ENCODE measurements at regions not wholly inside any gene's neighbourhood (a gene's known extent, or its start where the extent isn't known, plus 50 kb on each side); places are given as distances from the start of the nearest gene placed in this dataset.

DNA sequence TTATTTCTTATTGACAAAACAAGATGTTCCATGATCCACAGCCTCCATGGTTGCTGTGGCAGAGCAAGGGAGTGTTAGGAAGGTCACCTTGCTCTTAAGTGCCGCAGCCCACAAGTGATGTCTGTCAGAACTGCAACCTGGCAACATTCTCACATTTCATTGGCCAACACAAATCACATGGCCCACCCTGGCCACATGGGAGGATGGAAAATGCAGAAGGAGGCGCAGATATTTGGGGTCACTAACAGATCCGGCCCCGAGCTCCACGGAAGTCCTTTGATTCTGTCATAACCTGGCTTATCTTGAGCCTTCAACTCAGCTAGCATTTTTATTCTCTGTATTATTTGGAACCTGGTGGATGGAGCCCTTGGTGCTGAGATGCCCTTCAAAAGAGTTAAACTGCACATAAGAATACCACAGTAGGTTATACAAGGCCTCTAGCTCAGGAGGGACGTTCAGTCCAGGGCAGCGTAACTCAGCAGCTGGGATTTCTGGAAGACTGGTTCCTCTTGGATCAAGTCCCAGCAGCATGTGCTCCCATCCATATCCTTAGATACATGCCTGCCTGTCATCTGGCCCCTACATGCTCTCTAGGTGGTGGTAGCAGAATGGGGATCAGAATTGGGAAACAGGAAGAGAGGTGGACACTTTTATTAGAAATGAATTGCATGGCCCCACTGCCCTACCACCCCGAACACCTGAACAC lies 508.1 kb downstream of the HAPSTR1 start:
- TF ChIP-seq EP300 (IDR thresholded peaks at IDR 0.05) (no peak), POLR2A (IDR thresholded peaks at IDR 0.05) (no peak), POLR2AphosphoS5 (IDR thresholded peaks at IDR 0.05) (no peak)
- TF ChIP-seq, protein P1, sequence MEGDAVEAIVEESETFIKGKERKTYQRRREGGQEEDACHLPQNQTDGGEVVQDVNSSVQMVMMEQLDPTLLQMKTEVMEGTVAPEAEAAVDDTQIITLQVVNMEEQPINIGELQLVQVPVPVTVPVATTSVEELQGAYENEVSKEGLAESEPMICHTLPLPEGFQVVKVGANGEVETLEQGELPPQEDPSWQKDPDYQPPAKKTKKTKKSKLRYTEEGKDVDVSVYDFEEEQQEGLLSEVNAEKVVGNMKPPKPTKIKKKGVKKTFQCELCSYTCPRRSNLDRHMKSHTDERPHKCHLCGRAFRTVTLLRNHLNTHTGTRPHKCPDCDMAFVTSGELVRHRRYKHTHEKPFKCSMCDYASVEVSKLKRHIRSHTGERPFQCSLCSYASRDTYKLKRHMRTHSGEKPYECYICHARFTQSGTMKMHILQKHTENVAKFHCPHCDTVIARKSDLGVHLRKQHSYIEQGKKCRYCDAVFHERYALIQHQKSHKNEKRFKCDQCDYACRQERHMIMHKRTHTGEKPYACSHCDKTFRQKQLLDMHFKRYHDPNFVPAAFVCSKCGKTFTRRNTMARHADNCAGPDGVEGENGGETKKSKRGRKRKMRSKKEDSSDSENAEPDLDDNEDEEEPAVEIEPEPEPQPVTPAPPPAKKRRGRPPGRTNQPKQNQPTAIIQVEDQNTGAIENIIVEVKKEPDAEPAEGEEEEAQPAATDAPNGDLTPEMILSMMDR (IDR thresholded peaks at IDR 0.05), result no peak

Data from sigmoid colon (tissue), 4 donors.